Transverse colon (tissue), 4 donors: ENCODE measurements at regions not wholly inside any gene's neighbourhood (a gene's known extent, or its start where the extent isn't known, plus 50 kb on each side); places are given as distances from the start of the nearest gene placed in this dataset.
A peak's percentile ranks its signal among the peaks of the same experiment; 100 is the strongest.

Experiments
- DNase-seq: peaks from one replicate; pipeline ENCODE4 v3.0.0-alpha.2; 2019
- H3K27ac ChIP-seq, 4 donors: fragments of 200-600 bp; sonication (generic); 2 replicates each; pipeline ENCODE4 v1.5.1; 2016 to 2018; ENCODE audit warnings: inconsistent platforms in 4 of 4
- H3K27me3 ChIP-seq: fragments of 200-600 bp; sonication (generic); 2 replicates; pipeline ENCODE4 v1.5.1; 2017; ENCODE audit warnings: inconsistent platforms
- H3K36me3 ChIP-seq, 4 donors: fragments of 200-600 bp; sonication (generic); 2 replicates each; pipeline ENCODE4 v1.5.1; 2017 to 2019; ENCODE audit warnings: inconsistent platforms in 4 of 4
- H3K4me1 ChIP-seq, 4 donors: fragments of 200-600 bp; sonication (generic); 2 replicates each; pipeline ENCODE4 v1.5.1; 2017 to 2020; ENCODE audit warnings: inconsistent platforms in 4 of 4
- H3K4me3 ChIP-seq, 4 donors: fragments of 200-600 bp; sonication (generic); 1 replicate in 1 of 4; 2 replicates in 3 of 4; pipeline versions ENCODE4 v1.5.1 to v1.6.1; 2017 to 2019; ENCODE audit warnings: inconsistent platforms in 4 of 4
- H3K9me3 ChIP-seq, 2 donors: fragments of 200-600 bp; sonication (generic); 2 replicates each; pipeline ENCODE4 v1.5.1; 2017 to 2019; ENCODE audit warnings: inconsistent platforms in 2 of 2
- EP300 ChIP-seq: sonication (generic); formaldehyde crosslinking; IDR thresholded peaks from one replicate; pipeline ENCODE4 v1.6.1; 2017; ENCODE audit warnings: antibody characterized with exemption, low read depth
- POLR2A ChIP-seq: fragments of 450-650 bp; IDR thresholded peaks from one replicate; pipeline ENCODE4 v1.6.1; 2016; ENCODE audit warnings: antibody characterized with exemption, mild to moderate bottlenecking, moderate library complexity
- POLR2AphosphoS5 ChIP-seq, 3 donors: sonication (generic); formaldehyde crosslinking; IDR thresholded peaks; one replicate each; pipeline ENCODE4 v1.6.1; 2016; ENCODE audit warnings: antibody characterized with exemption in 3 of 3
- WGBS, 2 donors: methylation state at CpG; one replicate each; pipeline ENCODE4 v1.1.5; 2018; ENCODE audit warnings: low coverage in 1 of 2; 5-methylcytosine and 5-hydroxymethylcytosine counted together
- in situ Hi-C, 4 donors: fragments of 200-750 bp; cut with MboI; loops; one replicate each; pipeline versions ENCODE4 v1.15.0 to v1.15.1; 2017; ENCODE audit warnings: low sequenced_read_pairs in 3 of 4, low pct_ligation_motif_present in 1 of 4, low pct_unique_long_range_greater_than_20kb in 1 of 4
- intact Hi-C: fragments of 100-400 bp; cut with DNase I; formaldehyde crosslinking; loops from one replicate; pipeline ENCODE4 v1.15.1; 2023; ENCODE audit warnings: low total_unique reads
- TF ChIP-seq, protein P1 (sequence below), 5 experiments: fragments of 200-600 bp in 3 of 5; fragments of 450-650 bp in 2 of 5; sonication (generic) in 3 of 5; IDR thresholded peaks; 1 replicate in 2 of 5; 2 replicates in 3 of 5; pipeline ENCODE4 v1.5.1; 2016 to 2017; ENCODE audit warnings: antibody characterized with exemption in 5 of 5, inconsistent platforms in 3 of 5, mild to moderate bottlenecking in 2 of 5, moderate library complexity in 1 of 5

DNA sequence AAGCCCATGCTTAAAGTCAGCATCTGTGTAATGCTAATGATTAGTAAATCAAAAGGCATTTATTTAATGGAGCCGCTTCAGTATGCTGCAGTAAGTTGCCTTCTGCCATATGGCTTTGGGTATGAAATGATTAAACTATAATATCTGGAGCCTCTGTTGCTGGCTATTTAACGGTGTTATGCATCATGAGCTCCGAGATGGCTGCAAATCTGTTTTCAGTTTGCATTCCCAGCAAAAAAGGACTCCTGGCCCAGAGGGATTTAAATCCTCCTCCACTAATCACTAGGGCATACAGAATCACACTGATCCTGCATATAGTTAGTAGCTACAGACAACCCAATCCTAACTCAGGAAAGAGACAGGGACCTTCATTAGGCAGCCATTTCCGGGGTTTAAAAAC lies 171.5 kb upstream of the EEA1 start:
- in situ Hi-C loops (no loop called here), intact Hi-C loops (loop anchor here (10.0 kb wide), 1 partner anchor 74 kb away; no protein-coding TSS in a partner anchor)
- H3K36me3 ChIP-seq = no peaks in the 10 kb centered on the region
- no peak for DNase-seq
- H3K9me3 ChIP-seq = no peaks in the 10 kb centered on the region
- H3K27me3 ChIP-seq = no peaks in the 10 kb centered on the region
- TF ChIP-seq POLR2AphosphoS5 (IDR thresholded peaks at IDR 0.05) = no peak
- TF ChIP-seq EP300 = no peak
- TF ChIP-seq POLR2A = no peak
- TF ChIP-seq, protein P1, sequence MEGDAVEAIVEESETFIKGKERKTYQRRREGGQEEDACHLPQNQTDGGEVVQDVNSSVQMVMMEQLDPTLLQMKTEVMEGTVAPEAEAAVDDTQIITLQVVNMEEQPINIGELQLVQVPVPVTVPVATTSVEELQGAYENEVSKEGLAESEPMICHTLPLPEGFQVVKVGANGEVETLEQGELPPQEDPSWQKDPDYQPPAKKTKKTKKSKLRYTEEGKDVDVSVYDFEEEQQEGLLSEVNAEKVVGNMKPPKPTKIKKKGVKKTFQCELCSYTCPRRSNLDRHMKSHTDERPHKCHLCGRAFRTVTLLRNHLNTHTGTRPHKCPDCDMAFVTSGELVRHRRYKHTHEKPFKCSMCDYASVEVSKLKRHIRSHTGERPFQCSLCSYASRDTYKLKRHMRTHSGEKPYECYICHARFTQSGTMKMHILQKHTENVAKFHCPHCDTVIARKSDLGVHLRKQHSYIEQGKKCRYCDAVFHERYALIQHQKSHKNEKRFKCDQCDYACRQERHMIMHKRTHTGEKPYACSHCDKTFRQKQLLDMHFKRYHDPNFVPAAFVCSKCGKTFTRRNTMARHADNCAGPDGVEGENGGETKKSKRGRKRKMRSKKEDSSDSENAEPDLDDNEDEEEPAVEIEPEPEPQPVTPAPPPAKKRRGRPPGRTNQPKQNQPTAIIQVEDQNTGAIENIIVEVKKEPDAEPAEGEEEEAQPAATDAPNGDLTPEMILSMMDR (IDR thresholded peaks at IDR 0.05) = no peak
- no peak overlapping the region for H3K27ac ChIP-seq
- H3K4me1 ChIP-seq = peaks cover 3 to 19% (median 9%) of the 10 kb centered on the region in 4 donors
- WGBS, 2 donors = 91 to 92% methylated on average over 3 to 4 of the region's 4 CpGs
- H3K4me3 ChIP-seq = no peak overlapping the region

- no peaks in the 10 kb centered on the region for H3K9me3 ChIP-seq
- peaks cover 3 to 19% (median 9%) of the 10 kb centered on the region in 4 donors for H3K4me1 ChIP-seq
- intact Hi-C loops (loop anchor here (10.0 kb wide), 1 partner anchor 73 kb away; no protein-coding TSS in a partner anchor), in situ Hi-C loops (no loop called here)
- DNase-seq = no peak
- 94 to 98% methylated on average over 2 to 4 of the region's 4 CpGs for WGBS, 2 donors
- no peak overlapping the region for H3K27ac ChIP-seq
- TF ChIP-seq, protein P1 (IDR thresholded peaks at IDR 0.05) = no peak
- TF ChIP-seq POLR2AphosphoS5 (IDR thresholded peaks at IDR 0.05) = no peak
- no peaks in the 10 kb centered on the region for H3K36me3 ChIP-seq
- no peaks in the 10 kb centered on the region for H3K27me3 ChIP-seq
- no peak overlapping the region for H3K4me3 ChIP-seq
These were observed 172.3 kb upstream of the EEA1 start for GRCh38 chr12:93101367-93101766.

- intact Hi-C loops = loop anchor here (10.0 kb wide), 1 partner anchor 72 kb away; no protein-coding TSS in a partner anchor
- Histone ChIP-seq H3K27ac (peak overlapping the region; percentile 14 to 53 (median 30)), H3K4me3 (no peak overlapping the region), H3K9me3 (no peaks in the 10 kb centered on the region), H3K36me3 (no peaks in the 10 kb centered on the region), H3K27me3 (no peaks in the 10 kb centered on the region), H3K4me1 (peaks cover 2 to 19% (median 9%) of the 10 kb centered on the region in 4 donors)
- in situ Hi-C loops = no loop called here
- WGBS, 2 donors = 32 to 56% methylated on average over 1 of the region's 1 CpG
- no peak for TF ChIP-seq POLR2AphosphoS5 (IDR thresholded peaks at IDR 0.05)
- TF ChIP-seq, protein P1 (IDR thresholded peaks at IDR 0.05) = no peak
- TF ChIP-seq EP300 = no peak
- TF ChIP-seq POLR2A = no peak
- DNase-seq = no peak
These were observed 173.2 kb upstream of the EEA1 start for GRCh38 chr12:93102312-93102711.

- in situ Hi-C loops = no loop called here
- DNase-seq = no peak
- Histone ChIP-seq H3K36me3 (no peaks in the 10 kb centered on the region), H3K9me3 (no peaks in the 10 kb centered on the region), H3K4me3 (no peak overlapping the region), H3K27ac (peak overlapping the region; percentile 14 to 53 (median 30)), H3K4me1 (peaks cover 0 to 23% (median 9%) of the 10 kb centered on the region in 4 donors), H3K27me3 (no peaks in the 10 kb centered on the region)
- no peak for TF ChIP-seq EP300
- TF ChIP-seq, protein P1 (IDR thresholded peaks at IDR 0.05) = no peak
- TF ChIP-seq POLR2A = no peak
- TF ChIP-seq POLR2AphosphoS5 (IDR thresholded peaks at IDR 0.05) = no peak
- intact Hi-C loops = loop anchor here (10.0 kb wide), 1 partner anchor 72 kb away; no protein-coding TSS in a partner anchor
- WGBS, 2 donors = 60 to 61% methylated on average over 2 of the region's 2 CpGs
These were observed 173.6 kb upstream of the EEA1 start for GRCh38 chr12:93102744-93103143.
